NCI-H2107 (cell line): ENCODE measurements at regions not wholly inside any gene's neighbourhood (a gene's known extent, or its start where the extent isn't known, plus 50 kb on each side); places are given as distances from the start of the nearest gene placed in this dataset.

ENCODE experiments used
- DNase-seq: peaks from one replicate; lab custom pipeline; 2025; lab: John Stamatoyannopoulos, UW

GRCh38 chr12:107635139-107635538, 50.5 kb upstream of the PWP1 start:
- no peak for DNase-seq
